Dendritic cell treated with granulocyte-macrophage colony-stimulating factor and Interleukin-4, amounts not matched to agents 40 ng/mL and 50 ng/mL, for 4 days (primary cell): ENCODE measurements at regions not wholly inside any gene's neighbourhood (a gene's known extent, or its start where the extent isn't known, plus 50 kb on each side); places are given as distances from the start of the nearest gene placed in this dataset.

Experiments
- H3K27ac Mint-ChIP-seq: one replicate; pipeline ENCODE4 v1.8.0; 2022; ENCODE audit warnings: mild to moderate bottlenecking, mixed read lengths
- H3K27me3 Mint-ChIP-seq: one replicate; pipeline ENCODE4 v1.8.0; 2022; ENCODE audit warnings: mild to moderate bottlenecking, mixed read lengths
- H3K36me3 Mint-ChIP-seq: one replicate; pipeline ENCODE4 v1.8.0; 2022; ENCODE audit warnings: low read depth, mixed read lengths
- H3K4me1 Mint-ChIP-seq: one replicate; pipeline ENCODE4 v1.8.0; 2022; ENCODE audit warnings: low read depth, mixed read lengths
- H3K4me3 Mint-ChIP-seq: one replicate; pipeline ENCODE4 v1.8.0; 2022; ENCODE audit warnings: mild to moderate bottlenecking, moderate library complexity, mixed read lengths
- H3K9me3 Mint-ChIP-seq: one replicate; pipeline ENCODE4 v1.8.0; 2022; ENCODE audit warnings: mixed read lengths
- intact Hi-C: fragments of 100-400 bp; cut with micrococcal nuclease; formaldehyde crosslinking; loops from one replicate; pipeline ENCODE4 v1.15.0; 2022

- no peaks in the 10 kb centered on the region for H3K36me3 Mint-ChIP-seq
- no peak overlapping the region for H3K27ac Mint-ChIP-seq
- no peaks in the 10 kb centered on the region for H3K4me1 Mint-ChIP-seq
- no peak overlapping the region for H3K4me3 Mint-ChIP-seq
- intact Hi-C loops: no loop called here
- no peaks in the 10 kb centered on the region for H3K9me3 Mint-ChIP-seq
- H3K27me3 Mint-ChIP-seq: no peaks in the 10 kb centered on the region
Observed at GRCh38 chr20:41981746-41982145, 363.6 kb upstream of the CHD6 start.

GRCh38 chr20:41978875-41979274, 360.7 kb upstream of the CHD6 start:
- no peak overlapping the region for H3K4me3 Mint-ChIP-seq
- no peaks in the 10 kb centered on the region for H3K27me3 Mint-ChIP-seq
- H3K27ac Mint-ChIP-seq: no peak overlapping the region
- H3K4me1 Mint-ChIP-seq: no peaks in the 10 kb centered on the region
- H3K36me3 Mint-ChIP-seq: no peaks in the 10 kb centered on the region
- intact Hi-C loops: no loop called here
- H3K9me3 Mint-ChIP-seq: no peaks in the 10 kb centered on the region

GRCh38 chr20:41978246-41978790, 360.1 kb upstream of the CHD6 start:
- intact Hi-C loops: no loop called here
- no peaks in the 10 kb centered on the region for H3K4me1 Mint-ChIP-seq
- H3K36me3 Mint-ChIP-seq: no peaks in the 10 kb centered on the region
- H3K4me3 Mint-ChIP-seq: no peak overlapping the region
- H3K9me3 Mint-ChIP-seq: no peaks in the 10 kb centered on the region
- H3K27ac Mint-ChIP-seq: no peak overlapping the region
- no peaks in the 10 kb centered on the region for H3K27me3 Mint-ChIP-seq

GRCh38 chr20:41969656-41970055, 351.5 kb upstream of the CHD6 start:
- intact Hi-C loops: no loop called here
- no peaks in the 10 kb centered on the region for H3K36me3 Mint-ChIP-seq
- H3K9me3 Mint-ChIP-seq: no peaks in the 10 kb centered on the region
- peaks cover 2% of the 10 kb centered on the region for H3K27me3 Mint-ChIP-seq
- H3K4me1 Mint-ChIP-seq: no peaks in the 10 kb centered on the region
- H3K27ac Mint-ChIP-seq: no peak overlapping the region
- H3K4me3 Mint-ChIP-seq: no peak overlapping the region

- H3K9me3 Mint-ChIP-seq: no peaks in the 10 kb centered on the region
- no peaks in the 10 kb centered on the region for H3K27me3 Mint-ChIP-seq
- no peak overlapping the region for H3K27ac Mint-ChIP-seq
- no peaks in the 10 kb centered on the region for H3K36me3 Mint-ChIP-seq
- H3K4me3 Mint-ChIP-seq: no peak overlapping the region
- H3K4me1 Mint-ChIP-seq: no peaks in the 10 kb centered on the region
- intact Hi-C loops: no loop called here
Observed at GRCh38 chr20:41960166-41960565, 342.0 kb upstream of the CHD6 start.

- Mint-ChIP-seq H3K27me3 (no peaks in the 10 kb centered on the region), H3K4me1 (no peaks in the 10 kb centered on the region), H3K9me3 (no peaks in the 10 kb centered on the region), H3K27ac (no peak overlapping the region), H3K4me3 (no peak overlapping the region), H3K36me3 (no peaks in the 10 kb centered on the region)
- intact Hi-C loops: no loop called here
Observed at GRCh38 chr20:41958391-41958790, 340.2 kb upstream of the CHD6 start.

- Mint-ChIP-seq H3K4me1 (no peaks in the 10 kb centered on the region), H3K27me3 (no peaks in the 10 kb centered on the region), H3K9me3 (no peaks in the 10 kb centered on the region), H3K27ac (no peak overlapping the region), H3K4me3 (no peak overlapping the region), H3K36me3 (no peaks in the 10 kb centered on the region)
- intact Hi-C loops: no loop called here
Observed at GRCh38 chr20:41956338-41957074, 338.3 kb upstream of the CHD6 start.

GRCh38 chr20:41952166-41952565, 334.0 kb upstream of the CHD6 start:
- intact Hi-C loops: no loop called here
- H3K4me3 Mint-ChIP-seq: no peak overlapping the region
- no peaks in the 10 kb centered on the region for H3K9me3 Mint-ChIP-seq
- no peaks in the 10 kb centered on the region for H3K36me3 Mint-ChIP-seq
- H3K27ac Mint-ChIP-seq: no peak overlapping the region
- no peaks in the 10 kb centered on the region for H3K27me3 Mint-ChIP-seq
- no peaks in the 10 kb centered on the region for H3K4me1 Mint-ChIP-seq

- Mint-ChIP-seq H3K27ac (no peak overlapping the region), H3K4me1 (no peaks in the 10 kb centered on the region), H3K4me3 (no peak overlapping the region), H3K27me3 (no peaks in the 10 kb centered on the region), H3K36me3 (no peaks in the 10 kb centered on the region), H3K9me3 (no peaks in the 10 kb centered on the region)
- intact Hi-C loops: no loop called here
Observed at GRCh38 chr20:41951615-41952014, 333.4 kb upstream of the CHD6 start.

- Mint-ChIP-seq H3K4me3 (no peak overlapping the region), H3K4me1 (no peaks in the 10 kb centered on the region), H3K27me3 (no peaks in the 10 kb centered on the region), H3K36me3 (no peaks in the 10 kb centered on the region), H3K27ac (no peak overlapping the region), H3K9me3 (no peaks in the 10 kb centered on the region)
- intact Hi-C loops: no loop called here
Observed at GRCh38 chr20:41939659-41940058, 321.5 kb upstream of the CHD6 start.

- Mint-ChIP-seq H3K27me3 (no peaks in the 10 kb centered on the region), H3K9me3 (no peaks in the 10 kb centered on the region), H3K4me1 (no peaks in the 10 kb centered on the region), H3K4me3 (no peak overlapping the region), H3K27ac (no peak overlapping the region), H3K36me3 (no peaks in the 10 kb centered on the region)
- intact Hi-C loops: no loop called here
Observed at GRCh38 chr20:41938353-41938752, 320.2 kb upstream of the CHD6 start.

- H3K4me1 Mint-ChIP-seq: no peaks in the 10 kb centered on the region
- H3K9me3 Mint-ChIP-seq: peaks cover under 1% of the 10 kb centered on the region
- H3K4me3 Mint-ChIP-seq: no peak overlapping the region
- H3K36me3 Mint-ChIP-seq: no peaks in the 10 kb centered on the region
- no peaks in the 10 kb centered on the region for H3K27me3 Mint-ChIP-seq
- H3K27ac Mint-ChIP-seq: no peak overlapping the region
- intact Hi-C loops: no loop called here
Observed at GRCh38 chr20:41935259-41935791, 317.1 kb upstream of the CHD6 start.

- no peaks in the 10 kb centered on the region for H3K4me1 Mint-ChIP-seq
- peaks cover 9% of the 10 kb centered on the region for H3K9me3 Mint-ChIP-seq
- H3K27me3 Mint-ChIP-seq: no peaks in the 10 kb centered on the region
- intact Hi-C loops: no loop called here
- no peak overlapping the region for H3K27ac Mint-ChIP-seq
- no peaks in the 10 kb centered on the region for H3K36me3 Mint-ChIP-seq
- H3K4me3 Mint-ChIP-seq: no peak overlapping the region
Observed at GRCh38 chr20:41932431-41932830, 314.3 kb upstream of the CHD6 start.

- intact Hi-C loops: no loop called here
- Mint-ChIP-seq H3K4me1 (no peaks in the 10 kb centered on the region), H3K27ac (no peak overlapping the region), H3K36me3 (no peaks in the 10 kb centered on the region), H3K27me3 (no peaks in the 10 kb centered on the region), H3K9me3 (peaks cover 9% of the 10 kb centered on the region), H3K4me3 (no peak overlapping the region)
Observed at GRCh38 chr20:41927655-41928054, 309.5 kb upstream of the CHD6 start.

- Mint-ChIP-seq H3K36me3 (no peaks in the 10 kb centered on the region), H3K27ac (no peak overlapping the region), H3K4me3 (no peak overlapping the region), H3K9me3 (peaks cover 9% of the 10 kb centered on the region), H3K27me3 (no peaks in the 10 kb centered on the region), H3K4me1 (no peaks in the 10 kb centered on the region)
- intact Hi-C loops: no loop called here
Observed at GRCh38 chr20:41927189-41927588, 309.0 kb upstream of the CHD6 start.
